ENCODE measurements at regions not wholly inside any gene's neighbourhood (a gene's known extent, or its start where the extent isn't known, plus 50 kb on each side); places are given as distances from the start of the nearest gene placed in this dataset.

GRCh38 chr18:54755456-54755855, 72.8 kb upstream of the RAB27B start:
- Histone ChIP-seq H4K20me1 (ENCODE audit: insufficient read depth, low read length) (no peaks in the 10 kb centered on the region), H3K36me3 (ENCODE audit: insufficient read depth, low read length) (no peaks in the 10 kb centered on the region), H3K79me2 (ENCODE audit: insufficient read depth, low read length) (no peaks in the 10 kb centered on the region), H3K9ac (ENCODE audit: low read depth, low read length) (no peak overlapping the region), H3K27ac (ENCODE audit: low read length) (no peak overlapping the region), H3K4me1 (ENCODE audit: insufficient read depth, low read length) (no peaks in the 10 kb centered on the region), H2AFZ (ENCODE audit: low read depth, low read length) (no peak overlapping the region), H3K27me3 (ENCODE audit: insufficient read depth, low read length, poor library complexity) (no peaks in the 10 kb centered on the region), H3K4me2 (ENCODE audit: insufficient read depth, low read length) (no peak overlapping the region), H3K9me3 (ENCODE audit: insufficient read depth, low read length, severe bottlenecking) (no peaks in the 10 kb centered on the region), H3K4me3 (ENCODE audit: low read depth in 1 of 2, low read length in 2 of 2) (no peak overlapping the region)
- no peak for TF ChIP-seq EZH2 (IDR thresholded peaks at IDR 0.05; ENCODE audit: borderline replicate concordance, low read depth, low read length, severe bottlenecking)
- no peak for TF ChIP-seq CTCF (IDR thresholded peaks at IDR 0.05; ENCODE audit: borderline replicate concordance, extremely low read depth, low read length, poor library complexity, severe bottlenecking)
- no peak for ATAC-seq (ENCODE audit: insufficient read depth, low read depth)
- DNase-seq: no peak

DNA sequence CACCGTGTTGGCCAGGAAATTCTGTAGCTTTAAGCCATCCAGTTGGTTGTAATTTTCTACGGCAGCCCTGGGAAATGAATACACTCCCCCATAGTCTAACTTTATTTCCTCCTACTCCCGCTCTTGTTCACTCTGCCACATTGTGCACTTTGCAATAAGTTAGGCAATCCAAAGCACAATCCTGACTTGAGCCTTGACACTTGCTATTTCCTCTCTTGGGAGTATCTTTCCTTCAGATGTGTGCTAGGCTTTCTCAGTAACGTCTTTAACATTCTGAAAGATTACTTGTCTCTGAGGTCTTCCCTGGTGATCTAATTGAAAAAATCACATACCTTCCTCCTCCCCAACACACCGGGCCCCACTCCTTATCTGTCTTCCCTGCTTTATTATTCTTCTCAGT, 65.9 kb upstream of the RAB27B start:
- no peaks in the 10 kb centered on the region for H3K27me3 ChIP-seq (ENCODE audit: insufficient read depth, low read length, poor library complexity)
- H3K4me2 ChIP-seq (ENCODE audit: insufficient read depth, low read length): no peak overlapping the region
- no peaks in the 10 kb centered on the region for H3K4me1 ChIP-seq (ENCODE audit: insufficient read depth, low read length)
- H3K9me3 ChIP-seq (ENCODE audit: insufficient read depth, low read length, severe bottlenecking): no peaks in the 10 kb centered on the region
- no peaks in the 10 kb centered on the region for H3K79me2 ChIP-seq (ENCODE audit: insufficient read depth, low read length)
- H3K27ac ChIP-seq (ENCODE audit: low read length): no peak overlapping the region
- H2AFZ ChIP-seq (ENCODE audit: low read depth, low read length): no peak overlapping the region
- DNase-seq: no peak
- H3K4me3 ChIP-seq (ENCODE audit: low read depth in 1 of 2, low read length in 2 of 2): no peak overlapping the region
- H3K36me3 ChIP-seq (ENCODE audit: insufficient read depth, low read length): no peaks in the 10 kb centered on the region
- H3K9ac ChIP-seq (ENCODE audit: low read depth, low read length): no peak overlapping the region
- TF ChIP-seq EZH2 (IDR thresholded peaks at IDR 0.05; ENCODE audit: borderline replicate concordance, low read depth, low read length, severe bottlenecking) (no peak), CTCF (IDR thresholded peaks at IDR 0.05; ENCODE audit: borderline replicate concordance, extremely low read depth, low read length, poor library complexity, severe bottlenecking) (no peak)
- H4K20me1 ChIP-seq (ENCODE audit: insufficient read depth, low read length): no peaks in the 10 kb centered on the region
- ATAC-seq (ENCODE audit: insufficient read depth, low read depth): no peak

GRCh38 chr18:54764786-54765185, 63.5 kb upstream of the RAB27B start:
- Histone ChIP-seq H2AFZ (ENCODE audit: low read depth, low read length) (no peak overlapping the region), H3K79me2 (ENCODE audit: insufficient read depth, low read length) (no peaks in the 10 kb centered on the region), H3K4me3 (ENCODE audit: low read depth in 1 of 2, low read length in 2 of 2) (no peak overlapping the region), H3K9ac (ENCODE audit: low read depth, low read length) (no peak overlapping the region), H4K20me1 (ENCODE audit: insufficient read depth, low read length) (no peaks in the 10 kb centered on the region), H3K4me2 (ENCODE audit: insufficient read depth, low read length) (no peak overlapping the region), H3K27ac (ENCODE audit: low read length) (no peak overlapping the region), H3K4me1 (ENCODE audit: insufficient read depth, low read length) (no peaks in the 10 kb centered on the region), H3K36me3 (ENCODE audit: insufficient read depth, low read length) (no peaks in the 10 kb centered on the region), H3K9me3 (ENCODE audit: insufficient read depth, low read length, severe bottlenecking) (no peaks in the 10 kb centered on the region), H3K27me3 (ENCODE audit: insufficient read depth, low read length, poor library complexity) (no peaks in the 10 kb centered on the region)
- TF ChIP-seq EZH2 (IDR thresholded peaks at IDR 0.05; ENCODE audit: borderline replicate concordance, low read depth, low read length, severe bottlenecking) (no peak), CTCF (IDR thresholded peaks at IDR 0.05; ENCODE audit: borderline replicate concordance, extremely low read depth, low read length, poor library complexity, severe bottlenecking) (no peak)
- DNase-seq (no peak), ATAC-seq (ENCODE audit: insufficient read depth, low read depth) (no peak)

All from DND-41 (cell line).